CD14-positive monocyte (primary cell): ENCODE measurements at regions not wholly inside any gene's neighbourhood (a gene's known extent, or its start where the extent isn't known, plus 50 kb on each side); places are given as distances from the start of the nearest gene placed in this dataset.

Source experiments
- DNase-seq, 3 donors: peaks; one replicate each; pipeline ENCODE4 v3.0.0-alpha.2; 2011 to 2022
- H2AFZ ChIP-seq: 2 replicates; pipeline ENCODE4 v1.6.0; 2012; ENCODE audit warnings: mild to moderate bottlenecking, low read depth, low read length, inconsistent platforms; ENCODE audit not compliant: insufficient read depth, poor library complexity, severe bottlenecking
- H3K27ac ChIP-seq, 2 donors: 1 replicate in 1 of 2; 2 replicates in 1 of 2; pipeline ENCODE4 v1.5.1; 2012 to 2013; ENCODE audit warnings: low read length in 2 of 2, control low read depth in 1 of 2, inconsistent platforms in 1 of 2, low read depth in 1 of 2, mild to moderate bottlenecking in 1 of 2
- H3K27me3 ChIP-seq, 2 donors: one replicate each; pipeline versions ENCODE4 v1.6.0 to v1.6.1; 2011 to 2013; ENCODE audit warnings: low read length in 2 of 2; ENCODE audit not compliant: control insufficient read depth in 2 of 2, insufficient read depth in 2 of 2
- H3K36me3 ChIP-seq, 2 donors: replicated peaks in 1 of 2; 1 replicate in 1 of 2; 2 replicates in 1 of 2; pipeline versions ENCODE4 v1.5.1 to v1.6.1; 2012 to 2013; ENCODE audit warnings: low read length in 2 of 2, control low read depth in 1 of 2, inconsistent platforms in 1 of 2, mild to moderate bottlenecking in 1 of 2; ENCODE audit not compliant: insufficient read depth in 2 of 2, control insufficient read depth in 1 of 2
- H3K4me1 ChIP-seq, 2 donors: 1 replicate in 1 of 2; 2 replicates in 1 of 2; pipeline versions ENCODE4 v1.5.1 to v1.6.1; 2012 to 2013; ENCODE audit warnings: low read length in 2 of 2, control low read depth in 1 of 2, inconsistent platforms in 1 of 2, mild to moderate bottlenecking in 1 of 2, moderate library complexity in 1 of 2; ENCODE audit not compliant: insufficient read depth in 2 of 2, control insufficient read depth in 1 of 2
- H3K4me2 ChIP-seq: replicated peaks from 2 replicates; pipeline ENCODE3; 2012; ENCODE audit warnings: low read length, moderate library complexity, mild to moderate bottlenecking; ENCODE audit not compliant: poor library complexity, severe bottlenecking; ENCODE audit errors: extremely low read depth
- H3K4me3 ChIP-seq, 3 experiments: fragments of 200-600 bp in 1 of 3; sonication (generic) in 1 of 3; replicated peaks in 1 of 3; 1 replicate in 2 of 3; 2 replicates in 1 of 3; pipeline ENCODE4 v1.5.1; 2011 to 2013; ENCODE audit warnings: low read length in 3 of 3, mild to moderate bottlenecking in 3 of 3, control low read depth in 2 of 3, low read depth in 2 of 3, inconsistent platforms in 1 of 3, moderate library complexity in 1 of 3
- H3K79me2 ChIP-seq: 2 replicates; pipeline ENCODE4 v1.6.0; 2012; ENCODE audit warnings: mild to moderate bottlenecking, control low read depth, inconsistent platforms, low read length, moderate library complexity; ENCODE audit not compliant: insufficient read depth
- H3K9ac ChIP-seq: 2 replicates; pipeline ENCODE4 v1.6.0; 2017; ENCODE audit warnings: low read length, mild to moderate bottlenecking; ENCODE audit not compliant: insufficient read depth, poor library complexity, severe bottlenecking
- H3K9me3 ChIP-seq, 2 donors: replicated peaks in 1 of 2; 1 replicate in 1 of 2; 2 replicates in 1 of 2; pipeline versions ENCODE4 v1.5.1 to v1.6.1; 2012 to 2013; ENCODE audit warnings: low read length in 2 of 2, control low read depth in 1 of 2; ENCODE audit not compliant: control insufficient read depth in 1 of 2, insufficient read depth in 1 of 2
- H4K20me1 ChIP-seq: 2 replicates; pipeline ENCODE4 v1.6.0; 2012; ENCODE audit warnings: mild to moderate bottlenecking, low read length, control low read depth, moderate library complexity; ENCODE audit not compliant: insufficient read depth
- H3K27ac Mint-ChIP-seq, 7 donors: one replicate each; pipeline ENCODE4 v1.8.0; 2020; ENCODE audit warnings: mild to moderate bottlenecking in 7 of 7, mixed read lengths in 7 of 7, moderate library complexity in 6 of 7, inconsistent platforms in 2 of 7
- H3K27me3 Mint-ChIP-seq, 3 donors: one replicate each; pipeline ENCODE4 v1.8.0; 2021 to 2022; ENCODE audit warnings: low read depth in 3 of 3, mild to moderate bottlenecking in 3 of 3, mixed read lengths in 3 of 3, moderate library complexity in 3 of 3, inconsistent platforms in 1 of 3
- H3K36me3 Mint-ChIP-seq, 2 donors: one replicate each; pipeline ENCODE4 v1.8.0; 2020; ENCODE audit warnings: mixed read lengths in 2 of 2, inconsistent platforms in 1 of 2, mild to moderate bottlenecking in 1 of 2
- H3K4me1 Mint-ChIP-seq: one replicate; pipeline ENCODE4 v1.8.0; 2020; ENCODE audit warnings: mild to moderate bottlenecking, mixed read lengths
- H3K4me3 Mint-ChIP-seq, 2 donors: one replicate each; pipeline ENCODE4 v1.8.0; 2020; ENCODE audit warnings: mild to moderate bottlenecking in 2 of 2, mixed read lengths in 2 of 2, moderate library complexity in 1 of 2
- H3K9me3 Mint-ChIP-seq, 7 donors: one replicate each; pipeline ENCODE4 v1.8.0; 2020 to 2022; ENCODE audit warnings: mixed read lengths in 7 of 7, mild to moderate bottlenecking in 6 of 7, moderate library complexity in 6 of 7, inconsistent platforms in 2 of 7
- CTCF ChIP-seq: fragments of 200-600 bp; IDR thresholded peaks from one replicate; pipeline ENCODE4 v1.8.0; 2022; ENCODE audit warnings: antibody characterized with exemption, mild to moderate bottlenecking
- WGBS: methylation state at CpG from one replicate; pipeline ENCODE4 v1.1.5; 2013; ENCODE audit warnings: missing lambda C conversion rate; ENCODE audit not compliant: insufficient coverage; 5-methylcytosine and 5-hydroxymethylcytosine counted together
- intact Hi-C, 2 donors: fragments of 100-400 bp; cut with micrococcal nuclease; formaldehyde crosslinking; loops; one replicate each; pipeline versions ENCODE4 v1.15.0 to v1.15.1; 2023

GRCh38 chr17:70017112-70017511 lies 57.9 kb upstream of the KCNJ16 start:
- intact Hi-C loops: no loop called here
- H3K36me3 ChIP-seq: no peaks in the 10 kb centered on the region
- H3K4me1 ChIP-seq: no peaks in the 10 kb centered on the region
- no peak overlapping the region for H3K4me2 ChIP-seq
- no peaks in the 10 kb centered on the region for H3K9me3 ChIP-seq
- Mint-ChIP-seq H3K27me3 (peaks cover 0 to 3% (median 0%) of the 10 kb centered on the region in 3 donors), H3K4me1 (peaks cover 2% of the 10 kb centered on the region), H3K36me3 (no peaks in the 10 kb centered on the region), H3K9me3 (no peaks in the 10 kb centered on the region), H3K4me3 (no peak overlapping the region), H3K27ac (no peak overlapping the region)
- no peak for TF ChIP-seq CTCF
- no CpG with 5 or more reads among the region's 1 CpG for WGBS
- H2AFZ ChIP-seq: no peak overlapping the region
- no peaks in the 10 kb centered on the region for H3K27me3 ChIP-seq
- H4K20me1 ChIP-seq: no peaks in the 10 kb centered on the region
- H3K9ac ChIP-seq: no peak overlapping the region
- H3K4me3 ChIP-seq: no peak overlapping the region
- no peak overlapping the region for H3K27ac ChIP-seq
- no peak for DNase-seq
- no peaks in the 10 kb centered on the region for H3K79me2 ChIP-seq

GRCh38 chr17:70017941-70018340 lies 57.1 kb upstream of the KCNJ16 start:
- Histone ChIP-seq H4K20me1 (no peaks in the 10 kb centered on the region), H3K27me3 (no peaks in the 10 kb centered on the region), H3K4me3 (no peak overlapping the region), H3K27ac (no peak overlapping the region), H3K79me2 (no peaks in the 10 kb centered on the region), H3K4me2 (no peak overlapping the region), H3K36me3 (no peaks in the 10 kb centered on the region), H2AFZ (no peak overlapping the region), H3K9ac (no peak overlapping the region), H3K9me3 (no peaks in the 10 kb centered on the region), H3K4me1 (no peaks in the 10 kb centered on the region)
- no peak overlapping the region for H3K27ac Mint-ChIP-seq
- intact Hi-C loops: no loop called here
- H3K4me1 Mint-ChIP-seq: peaks cover 9% of the 10 kb centered on the region
- no peak overlapping the region for H3K4me3 Mint-ChIP-seq
- H3K36me3 Mint-ChIP-seq: no peaks in the 10 kb centered on the region
- TF ChIP-seq CTCF: no peak
- peaks cover 0 to 1% (median 0%) of the 10 kb centered on the region in 3 donors for H3K27me3 Mint-ChIP-seq
- DNase-seq: no peak
- no peaks in the 10 kb centered on the region for H3K9me3 Mint-ChIP-seq
